ENCODE measurements at regions not wholly inside any gene's neighbourhood (a gene's known extent, or its start where the extent isn't known, plus 50 kb on each side); places are given as distances from the start of the nearest gene placed in this dataset.

DNA sequence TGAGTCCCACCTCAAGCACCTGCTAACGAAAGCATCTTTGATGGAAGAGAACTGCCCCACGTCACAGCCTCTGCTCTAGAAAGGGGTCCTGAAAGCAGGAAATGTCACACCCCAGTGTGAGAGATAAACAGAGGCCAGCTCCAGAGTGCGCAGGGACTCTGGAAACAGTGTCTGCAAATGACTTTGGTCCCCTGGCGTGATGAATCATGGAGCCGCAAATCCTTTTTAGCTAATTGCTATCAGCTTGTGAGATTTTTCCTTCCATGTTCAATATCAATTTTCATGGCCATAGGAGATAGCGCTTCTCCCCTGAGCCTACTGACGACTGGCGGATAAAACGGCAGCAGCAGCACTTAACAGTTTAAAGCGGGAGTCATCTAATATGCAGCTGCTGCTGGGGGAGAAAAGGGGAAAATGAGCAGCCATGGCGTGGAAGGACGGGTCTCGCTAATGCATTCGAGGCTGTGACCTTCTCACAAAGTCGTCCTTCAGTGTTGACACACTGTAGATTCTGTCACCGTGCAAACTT, 209.6 kb upstream of the IRX1 start:
- Histone ChIP-seq H3K79me2 (ENCODE audit: control insufficient read depth, insufficient read depth, low read length) (no peaks in the 10 kb centered on the region), H2AFZ (ENCODE audit: control insufficient read depth, low read depth, low read length) (no peak overlapping the region), H3K27ac (ENCODE audit: control insufficient read depth, insufficient read depth) (no peak overlapping the region), H3K4me2 (ENCODE audit: control insufficient read depth, insufficient read depth) (no peak overlapping the region), H4K20me1 (ENCODE audit: control insufficient read depth, insufficient read depth) (no peaks in the 10 kb centered on the region), H3K9ac (ENCODE audit: control insufficient read depth, insufficient read depth, low read length) (no peak overlapping the region), H3K4me1 (ENCODE audit: control insufficient read depth, insufficient read depth, low read length) (no peaks in the 10 kb centered on the region), H3K27me3 (replicated peaks in 1 of 2; ENCODE audit: control insufficient read depth in 2 of 2, insufficient read depth in 2 of 2, low read length in 1 of 2) (no peaks in the 10 kb centered on the region), H3K4me3 (no peak overlapping the region), H3K9me3 (replicated peaks; ENCODE audit: control insufficient read depth, insufficient read depth, low read length) (no peaks in the 10 kb centered on the region; the same call in 1 of the 3 replicates), H3K36me3 (ENCODE audit: control insufficient read depth in 2 of 2, insufficient read depth in 2 of 2, low read length in 1 of 2) (no peaks in the 10 kb centered on the region)
- CTCF ChIA-PET = no interaction called here
- RAD21 ChIA-PET (ENCODE audit: unreplicated experiment) = no interaction called here
- SMC1A ChIA-PET (ENCODE audit: uncharacterized antibody, unreplicated experiment) = no interaction called here
- no peak for FAIRE-seq
- no TSS peak for BruUV-seq (replicated peaks)
- no peak for ATAC-seq
- POLR2A ChIA-PET = no interaction called here
- intact Hi-C loops (cut with micrococcal nuclease; ENCODE audit: unreplicated experiment) (no loop called here), in situ Hi-C loops (cut with MboI) (no loop called here)
- DNase-seq (ENCODE audit: low read depth, low spot score) = no peak
- 47% methylated on average over 16 of the region's 16 CpGs for WGBS (ENCODE audit: insufficient coverage, insufficient replicate concordance, low lambda C conversion rate, missing lambda C conversion rate)
- TF ChIP-seq FOXK2 (IDR thresholded peaks at IDR 0.05) (no peak), NR2C2 (IDR thresholded peaks at IDR 0.05; ENCODE audit: borderline replicate concordance, control insufficient read depth, insufficient read length, low read depth) (no peak), MXI1 (IDR thresholded peaks at IDR 0.05; ENCODE audit: low read depth, low read length) (no peak), HDAC2 (IDR thresholded peaks at IDR 0.05) (no peak), LARP7 (IDR thresholded peaks at IDR 0.05) (no peak), SUZ12 (IDR thresholded peaks at IDR 0.05; ENCODE audit: unreplicated experiment) (no peak), JUNB (IDR thresholded peaks at IDR 0.05) (no peak), POLR2AphosphoS5 (IDR thresholded peaks at IDR 0.05; ENCODE audit: low read length) (no peak)
- TF ChIP-seq, protein P1, sequence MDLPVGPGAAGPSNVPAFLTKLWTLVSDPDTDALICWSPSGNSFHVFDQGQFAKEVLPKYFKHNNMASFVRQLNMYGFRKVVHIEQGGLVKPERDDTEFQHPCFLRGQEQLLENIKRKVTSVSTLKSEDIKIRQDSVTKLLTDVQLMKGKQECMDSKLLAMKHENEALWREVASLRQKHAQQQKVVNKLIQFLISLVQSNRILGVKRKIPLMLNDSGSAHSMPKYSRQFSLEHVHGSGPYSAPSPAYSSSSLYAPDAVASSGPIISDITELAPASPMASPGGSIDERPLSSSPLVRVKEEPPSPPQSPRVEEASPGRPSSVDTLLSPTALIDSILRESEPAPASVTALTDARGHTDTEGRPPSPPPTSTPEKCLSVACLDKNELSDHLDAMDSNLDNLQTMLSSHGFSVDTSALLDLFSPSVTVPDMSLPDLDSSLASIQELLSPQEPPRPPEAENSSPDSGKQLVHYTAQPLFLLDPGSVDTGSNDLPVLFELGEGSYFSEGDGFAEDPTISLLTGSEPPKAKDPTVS (IDR thresholded peaks at IDR 0.05; ENCODE audit: low read depth, low read length) = no peak
- TF ChIP-seq, protein P2, sequence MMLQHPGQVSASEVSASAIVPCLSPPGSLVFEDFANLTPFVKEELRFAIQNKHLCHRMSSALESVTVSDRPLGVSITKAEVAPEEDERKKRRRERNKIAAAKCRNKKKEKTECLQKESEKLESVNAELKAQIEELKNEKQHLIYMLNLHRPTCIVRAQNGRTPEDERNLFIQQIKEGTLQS (IDR thresholded peaks at IDR 0.05; ENCODE audit: borderline replicate concordance, extremely low read depth, low read depth, low read length) = no peak
- TF ChIP-seq, protein P3, sequence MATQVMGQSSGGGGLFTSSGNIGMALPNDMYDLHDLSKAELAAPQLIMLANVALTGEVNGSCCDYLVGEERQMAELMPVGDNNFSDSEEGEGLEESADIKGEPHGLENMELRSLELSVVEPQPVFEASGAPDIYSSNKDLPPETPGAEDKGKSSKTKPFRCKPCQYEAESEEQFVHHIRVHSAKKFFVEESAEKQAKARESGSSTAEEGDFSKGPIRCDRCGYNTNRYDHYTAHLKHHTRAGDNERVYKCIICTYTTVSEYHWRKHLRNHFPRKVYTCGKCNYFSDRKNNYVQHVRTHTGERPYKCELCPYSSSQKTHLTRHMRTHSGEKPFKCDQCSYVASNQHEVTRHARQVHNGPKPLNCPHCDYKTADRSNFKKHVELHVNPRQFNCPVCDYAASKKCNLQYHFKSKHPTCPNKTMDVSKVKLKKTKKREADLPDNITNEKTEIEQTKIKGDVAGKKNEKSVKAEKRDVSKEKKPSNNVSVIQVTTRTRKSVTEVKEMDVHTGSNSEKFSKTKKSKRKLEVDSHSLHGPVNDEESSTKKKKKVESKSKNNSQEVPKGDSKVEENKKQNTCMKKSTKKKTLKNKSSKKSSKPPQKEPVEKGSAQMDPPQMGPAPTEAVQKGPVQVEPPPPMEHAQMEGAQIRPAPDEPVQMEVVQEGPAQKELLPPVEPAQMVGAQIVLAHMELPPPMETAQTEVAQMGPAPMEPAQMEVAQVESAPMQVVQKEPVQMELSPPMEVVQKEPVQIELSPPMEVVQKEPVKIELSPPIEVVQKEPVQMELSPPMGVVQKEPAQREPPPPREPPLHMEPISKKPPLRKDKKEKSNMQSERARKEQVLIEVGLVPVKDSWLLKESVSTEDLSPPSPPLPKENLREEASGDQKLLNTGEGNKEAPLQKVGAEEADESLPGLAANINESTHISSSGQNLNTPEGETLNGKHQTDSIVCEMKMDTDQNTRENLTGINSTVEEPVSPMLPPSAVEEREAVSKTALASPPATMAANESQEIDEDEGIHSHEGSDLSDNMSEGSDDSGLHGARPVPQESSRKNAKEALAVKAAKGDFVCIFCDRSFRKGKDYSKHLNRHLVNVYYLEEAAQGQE (IDR thresholded peaks at IDR 0.05; ENCODE audit: low read depth, low read length) = no peak
- TF ChIP-seq, protein P4, sequence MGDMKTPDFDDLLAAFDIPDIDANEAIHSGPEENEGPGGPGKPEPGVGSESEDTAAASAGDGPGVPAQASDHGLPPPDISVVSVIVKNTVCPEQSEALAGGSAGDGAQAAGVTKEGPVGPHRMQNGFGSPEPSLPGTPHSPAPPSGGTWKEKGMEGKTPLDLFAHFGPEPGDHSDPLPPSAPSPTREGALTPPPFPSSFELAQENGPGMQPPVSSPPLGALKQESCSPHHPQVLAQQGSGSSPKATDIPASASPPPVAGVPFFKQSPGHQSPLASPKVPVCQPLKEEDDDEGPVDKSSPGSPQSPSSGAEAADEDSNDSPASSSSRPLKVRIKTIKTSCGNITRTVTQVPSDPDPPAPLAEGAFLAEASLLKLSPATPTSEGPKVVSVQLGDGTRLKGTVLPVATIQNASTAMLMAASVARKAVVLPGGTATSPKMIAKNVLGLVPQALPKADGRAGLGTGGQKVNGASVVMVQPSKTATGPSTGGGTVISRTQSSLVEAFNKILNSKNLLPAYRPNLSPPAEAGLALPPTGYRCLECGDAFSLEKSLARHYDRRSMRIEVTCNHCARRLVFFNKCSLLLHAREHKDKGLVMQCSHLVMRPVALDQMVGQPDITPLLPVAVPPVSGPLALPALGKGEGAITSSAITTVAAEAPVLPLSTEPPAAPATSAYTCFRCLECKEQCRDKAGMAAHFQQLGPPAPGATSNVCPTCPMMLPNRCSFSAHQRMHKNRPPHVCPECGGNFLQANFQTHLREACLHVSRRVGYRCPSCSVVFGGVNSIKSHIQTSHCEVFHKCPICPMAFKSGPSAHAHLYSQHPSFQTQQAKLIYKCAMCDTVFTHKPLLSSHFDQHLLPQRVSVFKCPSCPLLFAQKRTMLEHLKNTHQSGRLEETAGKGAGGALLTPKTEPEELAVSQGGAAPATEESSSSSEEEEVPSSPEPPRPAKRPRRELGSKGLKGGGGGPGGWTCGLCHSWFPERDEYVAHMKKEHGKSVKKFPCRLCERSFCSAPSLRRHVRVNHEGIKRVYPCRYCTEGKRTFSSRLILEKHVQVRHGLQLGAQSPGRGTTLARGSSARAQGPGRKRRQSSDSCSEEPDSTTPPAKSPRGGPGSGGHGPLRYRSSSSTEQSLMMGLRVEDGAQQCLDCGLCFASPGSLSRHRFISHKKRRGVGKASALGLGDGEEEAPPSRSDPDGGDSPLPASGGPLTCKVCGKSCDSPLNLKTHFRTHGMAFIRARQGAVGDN (IDR thresholded peaks at IDR 0.05) = no peak
- TF ChIP-seq, protein P5, sequence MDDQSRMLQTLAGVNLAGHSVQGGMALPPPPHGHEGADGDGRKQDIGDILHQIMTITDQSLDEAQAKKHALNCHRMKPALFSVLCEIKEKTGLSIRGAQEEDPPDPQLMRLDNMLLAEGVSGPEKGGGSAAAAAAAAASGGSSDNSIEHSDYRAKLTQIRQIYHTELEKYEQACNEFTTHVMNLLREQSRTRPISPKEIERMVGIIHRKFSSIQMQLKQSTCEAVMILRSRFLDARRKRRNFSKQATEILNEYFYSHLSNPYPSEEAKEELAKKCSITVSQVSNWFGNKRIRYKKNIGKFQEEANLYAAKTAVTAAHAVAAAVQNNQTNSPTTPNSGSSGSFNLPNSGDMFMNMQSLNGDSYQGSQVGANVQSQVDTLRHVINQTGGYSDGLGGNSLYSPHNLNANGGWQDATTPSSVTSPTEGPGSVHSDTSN (IDR thresholded peaks at IDR 0.05; ENCODE audit: insufficient replicate concordance, low read depth, low read length) = no peak
